Activated T-helper 17 cell treated with anti-CD3 and anti-CD28 coated beads, Interleukin-2, amount 50 U/mL, for 72 hours (primary cell): ENCODE measurements at regions not wholly inside any gene's neighbourhood (a gene's known extent, or its start where the extent isn't known, plus 50 kb on each side); places are given as distances from the start of the nearest gene placed in this dataset.

ENCODE experiments used
- ATAC-seq: fragments of 150-1000 bp; cut with Tn5 transposase; replicated peaks from 2 replicates; pipeline ENCODE4 v1.10.0; 2021; ENCODE audit warnings: mild to moderate bottlenecking, moderate library complexity
- H3K27ac Mint-ChIP-seq: one replicate; pipeline ENCODE4 v1.8.0; 2022; ENCODE audit warnings: mixed read lengths
- H3K27me3 Mint-ChIP-seq: one replicate; pipeline ENCODE4 v1.8.0; 2022; ENCODE audit warnings: mixed read lengths
- H3K36me3 Mint-ChIP-seq: one replicate; pipeline ENCODE4 v1.8.0; 2022; ENCODE audit warnings: low read depth, mild to moderate bottlenecking, mixed read lengths
- H3K4me1 Mint-ChIP-seq: one replicate; pipeline ENCODE4 v1.8.0; 2022; ENCODE audit warnings: mixed read lengths
- H3K4me3 Mint-ChIP-seq: one replicate; pipeline ENCODE4 v1.8.0; 2022; ENCODE audit warnings: mild to moderate bottlenecking, mixed read lengths
- H3K9me3 Mint-ChIP-seq: one replicate; pipeline ENCODE4 v1.8.0; 2022; ENCODE audit warnings: mixed read lengths

- no peaks in the 10 kb centered on the region for H3K27me3 Mint-ChIP-seq
- ATAC-seq, result peak; percentile 26
- no peaks in the 10 kb centered on the region for H3K36me3 Mint-ChIP-seq
- no peaks in the 10 kb centered on the region for H3K9me3 Mint-ChIP-seq
- no peak overlapping the region for H3K4me3 Mint-ChIP-seq
- H3K4me1 Mint-ChIP-seq, result no peaks in the 10 kb centered on the region
- peak overlapping the region; percentile 55 for H3K27ac Mint-ChIP-seq
Measured at GRCh38 chr2:57908736-57909161, 137.9 kb upstream of the VRK2 start.

DNA sequence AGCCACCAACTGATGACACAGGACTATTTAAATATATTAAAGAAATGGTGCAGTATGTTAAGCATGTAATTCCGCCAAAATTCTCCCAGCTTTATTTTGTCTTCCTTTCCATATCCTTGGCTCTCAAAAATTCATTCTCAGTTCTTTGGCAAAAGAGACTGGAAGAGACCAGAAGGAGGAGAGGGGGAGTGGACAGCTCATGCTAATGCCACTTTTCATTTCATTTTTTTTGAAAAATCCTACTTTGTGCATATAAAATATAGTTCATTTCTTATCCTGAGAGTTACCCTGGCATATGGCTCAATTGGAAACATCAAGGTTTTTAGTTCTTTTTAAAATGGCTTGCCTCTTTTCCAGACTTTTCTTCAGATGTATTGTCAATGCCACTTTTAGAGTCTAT is 128.5 kb upstream of the VRK2 start:
- Mint-ChIP-seq H3K27me3 (no peaks in the 10 kb centered on the region), H3K27ac (no peak overlapping the region), H3K36me3 (no peaks in the 10 kb centered on the region), H3K4me3 (no peak overlapping the region), H3K4me1 (no peaks in the 10 kb centered on the region), H3K9me3 (no peaks in the 10 kb centered on the region)
- no peak for ATAC-seq

DNA sequence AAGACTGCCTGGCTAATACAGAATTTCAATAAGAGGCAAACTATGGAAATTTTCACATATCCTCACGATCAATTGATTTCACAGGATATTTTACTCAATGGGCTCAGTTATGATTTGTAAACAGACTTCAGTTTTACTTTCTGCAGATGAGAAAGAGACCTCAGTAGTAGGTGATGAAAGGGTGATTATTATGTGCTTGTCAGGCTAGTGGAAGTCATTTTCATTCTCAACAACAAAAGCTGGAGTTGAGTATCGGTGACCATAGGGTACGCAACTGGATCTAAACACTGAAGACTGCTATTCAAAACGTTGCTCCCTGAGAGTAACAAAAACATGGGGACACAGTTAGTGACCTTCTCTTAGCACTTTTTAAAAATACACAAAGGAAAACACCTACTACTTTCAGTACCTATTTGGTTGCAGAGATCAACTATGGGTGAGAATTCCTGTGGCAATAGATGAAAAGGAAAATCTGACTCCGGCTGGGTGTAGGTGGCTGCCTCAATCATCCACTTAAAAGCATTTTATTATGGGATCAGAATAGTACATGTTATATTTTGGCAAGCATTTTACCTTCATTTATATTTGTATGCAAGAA is 126.2 kb upstream of the VRK2 start:
- Mint-ChIP-seq H3K27me3 (no peaks in the 10 kb centered on the region), H3K27ac (no peak overlapping the region), H3K9me3 (peaks cover 4% of the 10 kb centered on the region), H3K4me1 (no peaks in the 10 kb centered on the region), H3K4me3 (no peak overlapping the region), H3K36me3 (no peaks in the 10 kb centered on the region)
- ATAC-seq, result peak; percentile 40

DNA sequence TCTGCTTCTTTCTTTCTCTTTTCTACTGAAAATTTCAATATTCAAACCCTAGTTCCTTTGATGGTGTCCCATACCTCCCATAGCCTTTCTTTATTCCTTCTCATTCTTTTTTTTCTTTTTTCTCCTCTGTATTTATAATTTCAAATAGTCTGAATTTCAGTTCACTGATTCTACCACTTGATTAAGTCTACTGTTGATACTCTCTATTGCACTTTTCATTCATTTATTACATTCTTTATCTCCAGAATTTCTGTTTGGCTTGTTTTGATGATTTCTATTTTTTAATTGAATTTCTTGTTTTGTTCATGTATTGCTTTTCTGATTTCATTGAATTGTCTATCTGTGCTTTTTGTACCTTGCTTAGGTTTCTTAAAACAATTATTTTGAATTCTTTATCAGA is 111.9 kb upstream of the VRK2 start:
- no peaks in the 10 kb centered on the region for H3K4me1 Mint-ChIP-seq

DNA sequence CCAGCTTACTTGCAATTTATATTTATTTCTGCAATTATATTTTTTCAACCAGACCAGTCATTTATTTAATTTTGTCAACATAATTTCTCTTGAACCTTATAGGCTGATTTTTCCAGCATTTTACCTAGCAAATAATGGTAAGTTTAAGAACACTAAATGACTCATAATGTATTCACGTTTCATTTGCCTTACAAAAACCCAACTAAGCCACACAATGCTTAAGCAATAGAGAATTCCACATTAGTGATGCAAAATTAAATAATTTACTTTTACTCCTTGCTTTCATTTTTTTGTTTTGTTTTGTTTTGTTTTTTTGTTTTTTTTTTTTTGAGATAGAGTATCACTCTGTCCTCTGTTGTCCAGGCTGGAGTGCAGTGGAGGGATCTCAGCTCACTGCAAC is 110.4 kb upstream of the VRK2 start:
- peaks cover 31% of the 10 kb centered on the region for H3K9me3 Mint-ChIP-seq
- H3K27me3 Mint-ChIP-seq, result peaks cover 3% of the 10 kb centered on the region
- H3K4me1 Mint-ChIP-seq, result no peaks in the 10 kb centered on the region
- H3K27ac Mint-ChIP-seq, result no peak overlapping the region
- no peak for ATAC-seq
- no peak overlapping the region for H3K4me3 Mint-ChIP-seq
- no peaks in the 10 kb centered on the region for H3K36me3 Mint-ChIP-seq

More for the DNA sequence above, 111.9 kb upstream of the VRK2 start:
- Mint-ChIP-seq H3K27ac (no peak overlapping the region), H3K4me3 (no peak overlapping the region), H3K9me3 (peaks cover 39% of the 10 kb centered on the region), H3K27me3 (no peaks in the 10 kb centered on the region), H3K36me3 (no peaks in the 10 kb centered on the region)
- no peak for ATAC-seq

DNA sequence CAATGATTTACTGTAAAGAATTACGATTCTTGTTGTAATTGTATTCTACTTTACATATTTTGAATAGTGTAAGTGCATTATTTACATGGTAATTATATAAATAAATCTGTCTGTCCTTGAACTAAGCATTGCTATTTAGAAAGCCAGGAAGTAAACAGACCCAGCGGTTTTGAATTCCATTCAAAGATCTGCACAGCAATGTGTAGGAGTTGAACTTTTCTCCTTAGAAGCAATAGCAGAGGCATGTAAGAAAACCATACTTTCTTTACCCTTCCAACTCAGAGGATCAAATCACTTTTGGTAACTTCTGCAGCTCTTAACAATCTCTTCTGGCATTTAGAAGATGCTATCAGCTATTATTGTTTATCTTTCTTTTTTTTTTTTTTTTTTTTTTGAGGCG is 109.2 kb upstream of the VRK2 start:
- Mint-ChIP-seq H3K27ac (no peak overlapping the region), H3K4me1 (no peaks in the 10 kb centered on the region), H3K27me3 (peaks cover 4% of the 10 kb centered on the region), H3K36me3 (no peaks in the 10 kb centered on the region), H3K4me3 (no peak overlapping the region), H3K9me3 (peaks cover 24% of the 10 kb centered on the region)
- no peak for ATAC-seq

- Mint-ChIP-seq H3K4me1 (no peaks in the 10 kb centered on the region), H3K27me3 (peaks cover 4% of the 10 kb centered on the region), H3K27ac (no peak overlapping the region), H3K36me3 (no peaks in the 10 kb centered on the region), H3K9me3 (peaks cover 3% of the 10 kb centered on the region), H3K4me3 (no peak overlapping the region)
- ATAC-seq, result no peak
Measured at GRCh38 chr2:57941816-57942215, 104.8 kb upstream of the VRK2 start.

GRCh38 chr2:57943315-57943714 is 103.3 kb upstream of the VRK2 start:
- H3K27ac Mint-ChIP-seq, result no peak overlapping the region
- no peak for ATAC-seq
- peaks cover 4% of the 10 kb centered on the region for H3K27me3 Mint-ChIP-seq
- H3K36me3 Mint-ChIP-seq, result no peaks in the 10 kb centered on the region
- no peak overlapping the region for H3K4me3 Mint-ChIP-seq
- H3K9me3 Mint-ChIP-seq, result peaks cover 3% of the 10 kb centered on the region
- H3K4me1 Mint-ChIP-seq, result no peaks in the 10 kb centered on the region

DNA sequence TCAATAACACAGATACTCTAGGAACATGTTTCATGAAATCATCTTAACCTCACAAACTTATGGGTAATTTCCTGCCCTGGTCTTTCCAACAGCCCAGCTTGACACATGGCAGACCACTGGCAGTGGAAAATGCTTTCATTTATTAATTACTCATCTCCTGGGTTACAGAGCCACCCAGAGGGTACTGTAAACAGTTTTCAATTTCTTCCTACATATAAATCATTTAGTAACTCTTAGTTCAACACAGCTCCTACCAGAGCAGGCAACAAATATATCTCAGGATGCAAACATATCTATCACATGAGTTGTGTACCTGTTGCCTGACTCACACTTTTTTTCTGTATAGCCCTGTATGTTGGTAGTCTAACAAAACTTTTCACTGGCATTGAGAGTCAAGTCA is 99.2 kb upstream of the VRK2 start:
- no peak for ATAC-seq
- no peaks in the 10 kb centered on the region for H3K4me1 Mint-ChIP-seq
- H3K27me3 Mint-ChIP-seq, result no peaks in the 10 kb centered on the region

DNA sequence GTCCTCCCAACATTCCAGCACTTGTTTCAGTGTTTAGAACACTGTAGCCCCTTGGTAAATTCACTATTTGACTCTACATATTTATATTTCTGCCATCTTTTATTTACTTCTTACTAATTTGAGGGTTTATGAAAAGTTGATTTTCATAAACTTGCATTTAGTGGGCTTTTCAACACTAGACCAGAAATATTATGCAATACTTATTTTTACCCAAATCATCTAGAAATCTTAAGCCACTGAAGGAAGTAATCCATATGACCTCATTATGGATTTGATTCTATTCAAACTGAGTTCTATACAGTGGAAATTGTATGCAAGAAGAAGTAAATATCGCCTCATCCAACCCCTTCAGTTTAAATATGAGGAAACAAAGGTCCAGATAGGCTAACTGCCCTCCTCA is 92.6 kb upstream of the VRK2 start:
- Mint-ChIP-seq H3K27ac (no peak overlapping the region), H3K4me1 (no peaks in the 10 kb centered on the region), H3K36me3 (no peaks in the 10 kb centered on the region), H3K27me3 (no peaks in the 10 kb centered on the region), H3K9me3 (no peaks in the 10 kb centered on the region), H3K4me3 (no peak overlapping the region)
- no peak for ATAC-seq

More for the DNA sequence above, 99.2 kb upstream of the VRK2 start:
- Mint-ChIP-seq H3K9me3 (no peaks in the 10 kb centered on the region), H3K4me3 (no peak overlapping the region), H3K27ac (no peak overlapping the region), H3K36me3 (no peaks in the 10 kb centered on the region)

DNA sequence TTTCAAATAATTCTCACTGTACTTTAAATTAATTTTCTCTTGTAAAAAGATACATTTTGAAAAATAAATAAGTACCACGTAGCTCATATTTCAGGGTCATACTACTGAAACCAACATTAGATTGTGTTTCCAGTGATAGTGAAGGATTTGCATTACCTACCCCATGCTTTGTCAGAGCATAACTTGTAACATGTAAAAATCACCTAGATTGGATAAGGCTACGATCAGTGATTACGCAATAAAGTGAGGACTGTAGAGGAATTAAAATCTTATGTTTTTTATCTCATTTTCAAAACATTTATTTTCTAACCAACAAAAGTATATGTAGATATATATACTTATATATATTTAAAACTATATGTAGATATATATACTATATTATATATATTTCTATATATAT is 89.4 kb upstream of the VRK2 start:
- Mint-ChIP-seq H3K4me1 (no peaks in the 10 kb centered on the region), H3K9me3 (no peaks in the 10 kb centered on the region), H3K36me3 (no peaks in the 10 kb centered on the region), H3K27me3 (no peaks in the 10 kb centered on the region), H3K4me3 (no peak overlapping the region), H3K27ac (no peak overlapping the region)
- ATAC-seq, result no peak

- H3K27ac Mint-ChIP-seq, result no peak overlapping the region
- H3K36me3 Mint-ChIP-seq, result no peaks in the 10 kb centered on the region
- no peaks in the 10 kb centered on the region for H3K27me3 Mint-ChIP-seq
- ATAC-seq, result no peak
- no peaks in the 10 kb centered on the region for H3K9me3 Mint-ChIP-seq
- no peak overlapping the region for H3K4me3 Mint-ChIP-seq
- no peaks in the 10 kb centered on the region for H3K4me1 Mint-ChIP-seq
Measured at GRCh38 chr2:57959390-57959789, 87.2 kb upstream of the VRK2 start.

DNA sequence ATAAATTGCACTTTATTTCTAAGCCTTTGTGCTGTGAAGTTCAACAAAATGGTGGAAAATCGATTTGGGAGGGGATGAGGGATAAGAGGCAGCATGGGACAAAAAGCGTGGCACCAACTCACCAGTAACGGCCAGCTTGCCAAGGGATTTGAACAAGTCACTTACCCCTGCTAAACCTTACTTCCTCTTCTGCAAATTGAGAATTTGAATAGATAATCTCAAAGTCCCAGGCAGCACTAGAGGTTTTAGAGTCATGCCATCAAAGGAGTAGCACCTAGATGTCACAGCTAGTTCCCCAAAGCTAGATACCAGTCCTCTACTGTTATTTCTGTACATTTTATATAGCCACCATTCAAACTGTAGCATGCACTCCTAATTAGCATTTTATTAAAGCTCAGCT is 83.7 kb upstream of the VRK2 start:
- no peak for ATAC-seq
- Mint-ChIP-seq H3K9me3 (no peaks in the 10 kb centered on the region), H3K4me1 (no peaks in the 10 kb centered on the region)

GRCh38 chr2:57965219-57965618 is 81.4 kb upstream of the VRK2 start:
- Mint-ChIP-seq H3K9me3 (no peaks in the 10 kb centered on the region), H3K27me3 (no peaks in the 10 kb centered on the region), H3K27ac (no peak overlapping the region), H3K4me1 (no peaks in the 10 kb centered on the region), H3K36me3 (no peaks in the 10 kb centered on the region), H3K4me3 (no peak overlapping the region)
- no peak for ATAC-seq

More for the DNA sequence above, 83.7 kb upstream of the VRK2 start:
- Mint-ChIP-seq H3K27ac (no peak overlapping the region), H3K4me3 (no peak overlapping the region), H3K27me3 (no peaks in the 10 kb centered on the region), H3K36me3 (no peaks in the 10 kb centered on the region)

- ATAC-seq, result no peak
Measured at GRCh38 chr2:57965961-57966360, 80.6 kb upstream of the VRK2 start.

DNA sequence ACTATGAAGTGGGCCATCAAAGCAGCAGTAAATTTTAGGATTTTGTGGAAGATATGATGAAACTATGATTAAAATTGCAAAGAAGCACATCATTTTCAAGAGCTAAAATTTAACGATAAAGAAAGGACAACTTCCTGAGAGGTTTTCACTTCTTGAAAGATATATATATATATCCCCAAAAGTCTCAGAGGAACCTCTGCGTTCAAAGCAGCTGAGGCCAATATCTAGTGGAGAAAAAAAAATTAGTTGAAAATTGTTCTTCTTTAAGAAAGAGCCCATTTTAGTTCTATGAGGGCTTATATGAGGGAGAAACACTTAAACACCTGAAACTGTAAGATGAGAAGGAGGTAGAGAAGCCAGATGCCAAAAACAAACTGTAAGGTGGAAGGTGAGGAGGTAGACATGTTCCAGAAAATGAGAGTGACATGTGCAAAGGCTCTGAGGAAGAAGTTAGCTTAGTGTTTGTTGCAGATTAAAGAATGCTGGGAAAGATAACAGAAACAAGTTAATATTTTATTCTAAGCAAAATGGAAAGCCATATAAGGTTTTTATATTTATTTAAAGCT is 72.9 kb upstream of the VRK2 start:
- H3K27ac Mint-ChIP-seq, result no peak overlapping the region
- ATAC-seq, result no peak
- no peaks in the 10 kb centered on the region for H3K4me1 Mint-ChIP-seq
- no peak overlapping the region for H3K4me3 Mint-ChIP-seq
- H3K36me3 Mint-ChIP-seq, result no peaks in the 10 kb centered on the region
- no peaks in the 10 kb centered on the region for H3K27me3 Mint-ChIP-seq
- no peaks in the 10 kb centered on the region for H3K9me3 Mint-ChIP-seq

More at GRCh38 chr2:57965961-57966360, 80.6 kb upstream of the VRK2 start:
- Mint-ChIP-seq H3K4me1 (no peaks in the 10 kb centered on the region), H3K4me3 (no peak overlapping the region), H3K27ac (no peak overlapping the region), H3K9me3 (no peaks in the 10 kb centered on the region), H3K27me3 (no peaks in the 10 kb centered on the region), H3K36me3 (no peaks in the 10 kb centered on the region)
